GM18520 (cell line): ENCODE measurements at regions not wholly inside any gene's neighbourhood (a gene's known extent, or its start where the extent isn't known, plus 50 kb on each side); places are given as distances from the start of the nearest gene placed in this dataset.
"Not testable (repeated sequence)": the region's sequence is repeated elsewhere in the genome, so short reads cannot be mapped to it uniquely, and the experiment has no call there.

Experiments used
- ATAC-seq: cut with Tn5 transposase; IDR thresholded peaks from one replicate; pipeline ENCODE4 v1.9.1; 2021; ENCODE audit not compliant: unreplicated experiment

DNA sequence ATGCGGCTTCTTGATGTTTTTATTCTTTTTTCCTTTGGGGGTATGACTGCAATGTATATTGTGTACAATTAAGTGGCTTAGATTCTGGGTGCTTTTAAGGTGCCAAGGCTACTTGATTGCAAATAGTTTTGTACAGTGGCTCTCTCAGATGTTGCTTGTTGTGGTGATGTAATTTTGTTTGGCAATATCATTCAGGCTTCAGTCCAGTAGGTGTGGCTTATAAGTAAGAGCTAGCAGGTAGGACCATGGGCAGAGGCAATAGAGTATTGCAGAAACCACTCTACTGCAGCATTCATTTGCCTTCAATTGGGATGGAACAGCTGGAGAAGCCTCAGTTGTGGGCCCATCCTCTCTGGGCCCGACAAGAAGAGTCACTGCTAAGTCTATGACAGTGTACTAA, 407.9 kb upstream of the MAN1A1 start:
- ATAC-seq: no peak

- no peak for ATAC-seq
Observed at GRCh38 chr6:119749335-119749734, 399.8 kb upstream of the MAN1A1 start.

DNA sequence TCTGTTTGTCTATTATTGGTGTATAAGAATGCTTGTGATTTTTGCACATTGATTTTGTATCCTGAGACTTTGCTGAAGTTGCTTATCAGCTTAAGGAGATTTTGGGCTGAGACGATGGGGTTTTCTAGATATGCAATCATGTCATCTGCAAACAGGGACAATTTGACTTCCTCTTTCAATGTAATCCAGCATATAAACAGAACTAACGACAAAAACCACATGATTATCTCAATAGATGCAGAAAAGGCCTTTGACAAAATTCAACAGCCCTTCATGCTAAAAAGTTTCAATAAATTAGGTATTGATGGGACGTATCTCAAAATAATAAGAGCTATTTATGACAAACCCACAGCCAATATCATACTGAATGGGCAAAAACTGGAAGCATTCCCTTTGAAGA, 399.0 kb upstream of the MAN1A1 start:
- ATAC-seq: not testable (repeated sequence)

DNA sequence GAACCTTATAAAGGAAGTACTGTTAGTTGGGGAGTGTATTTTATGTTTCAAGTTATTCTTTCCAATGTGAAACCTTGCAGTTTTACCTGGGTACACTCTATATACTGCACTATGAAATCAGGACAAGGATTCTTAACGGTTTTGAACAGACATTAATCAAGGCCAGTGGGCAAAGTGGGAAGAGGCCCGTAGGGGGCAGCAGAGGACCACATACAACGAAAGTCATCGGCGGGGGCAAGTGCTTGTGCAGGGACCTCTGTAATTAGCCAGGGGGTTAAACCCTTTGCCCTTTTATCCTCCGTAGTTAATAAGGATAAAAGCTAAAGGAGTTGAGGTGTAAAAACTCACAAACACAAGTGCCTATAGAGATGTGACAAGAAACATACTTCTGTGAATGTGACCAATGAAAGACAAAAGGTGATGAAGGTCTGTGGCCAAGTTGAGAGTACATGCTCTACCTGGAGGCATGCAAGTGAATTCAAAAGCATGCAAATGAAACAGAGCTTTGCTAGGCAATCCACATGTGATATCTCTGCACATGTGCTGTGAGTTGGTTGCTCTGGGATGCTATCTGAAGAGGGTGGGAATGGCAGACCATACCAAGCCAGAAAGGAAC, 392.7 kb upstream of the MAN1A1 start:
- peak; percentile 42 for ATAC-seq

GRCh38 chr6:119739769-119740168, 390.2 kb upstream of the MAN1A1 start:
- no peak for ATAC-seq

GRCh38 chr6:119738425-119738824, 388.9 kb upstream of the MAN1A1 start:
- peak; percentile 40 for ATAC-seq

DNA sequence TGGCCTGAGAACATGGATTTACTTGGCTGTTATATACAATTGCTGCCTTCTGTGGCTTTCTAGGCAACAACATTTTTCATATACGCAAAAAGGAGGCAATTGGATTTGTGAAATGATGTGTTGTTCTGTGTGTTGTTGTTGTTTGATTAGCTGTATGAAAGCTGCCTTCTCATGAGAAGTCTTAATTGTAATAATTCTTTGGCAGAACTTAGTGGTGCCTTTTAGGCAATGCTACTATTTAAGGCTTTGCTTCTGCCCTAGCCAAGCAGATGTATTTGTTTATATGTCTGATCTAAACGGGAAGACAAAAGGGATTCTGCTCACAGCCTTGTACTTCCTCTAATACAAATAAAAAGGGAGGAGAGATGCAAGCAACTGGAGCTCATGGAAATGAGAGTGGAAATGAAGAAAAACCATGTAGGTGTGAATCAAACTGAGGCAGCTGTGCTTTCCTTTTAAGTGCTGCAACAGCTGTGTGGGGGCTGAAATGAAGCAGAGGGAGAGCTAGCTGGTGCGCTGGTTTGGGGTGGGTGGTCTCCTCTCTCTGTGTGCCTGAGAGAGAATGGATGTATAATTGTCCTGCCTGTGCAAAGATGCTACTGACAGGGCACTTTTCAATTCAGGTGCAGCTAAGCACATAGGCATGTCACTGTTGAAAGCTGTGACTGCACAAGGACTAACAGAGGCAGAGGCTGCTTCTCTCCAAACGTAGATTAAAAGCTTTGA, 386.9 kb upstream of the MAN1A1 start:
- ATAC-seq: no peak

DNA sequence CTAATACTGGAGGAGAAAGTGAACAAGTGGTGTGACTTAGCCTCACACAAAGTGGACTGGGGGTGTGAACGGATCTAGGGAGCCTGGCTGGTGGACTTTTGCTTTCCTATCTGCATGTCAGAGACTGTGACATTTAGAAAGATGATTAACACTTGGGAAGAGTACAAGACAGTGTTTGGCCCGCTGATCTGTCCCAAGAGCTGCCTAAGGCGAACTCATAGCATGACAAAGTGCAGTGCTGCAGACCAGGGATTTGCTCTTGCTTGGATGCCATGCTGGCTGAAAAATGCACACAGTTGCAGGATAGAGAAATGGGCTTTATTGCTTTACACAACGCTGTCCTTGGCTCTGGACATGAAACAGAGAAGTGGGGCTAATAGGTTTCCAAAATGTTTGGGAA, 386.0 kb upstream of the MAN1A1 start:
- no peak for ATAC-seq

GRCh38 chr6:119734227-119734626, 384.7 kb upstream of the MAN1A1 start:
- ATAC-seq: no peak

DNA sequence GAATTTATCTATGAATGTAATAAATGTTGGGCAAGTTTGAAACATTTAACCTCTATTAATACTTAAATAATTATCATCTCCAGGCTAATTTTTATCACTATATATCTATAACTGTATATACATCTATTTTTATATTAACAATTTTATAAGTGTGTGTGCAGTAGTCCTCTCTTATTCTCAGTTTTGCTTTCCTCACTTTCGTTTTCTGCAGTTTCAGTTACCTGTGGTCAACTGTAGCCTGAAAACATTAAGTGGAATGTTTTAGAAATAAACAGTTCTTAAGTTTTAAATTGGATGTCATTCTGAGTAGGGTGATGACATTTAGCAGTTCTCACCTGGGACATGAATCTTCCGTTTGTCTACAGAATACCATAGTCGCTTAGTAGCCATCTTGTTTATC, 379.4 kb upstream of the MAN1A1 start:
- no peak for ATAC-seq

GRCh38 chr6:119728220-119728750, 378.7 kb upstream of the MAN1A1 start:
- no peak for ATAC-seq

DNA sequence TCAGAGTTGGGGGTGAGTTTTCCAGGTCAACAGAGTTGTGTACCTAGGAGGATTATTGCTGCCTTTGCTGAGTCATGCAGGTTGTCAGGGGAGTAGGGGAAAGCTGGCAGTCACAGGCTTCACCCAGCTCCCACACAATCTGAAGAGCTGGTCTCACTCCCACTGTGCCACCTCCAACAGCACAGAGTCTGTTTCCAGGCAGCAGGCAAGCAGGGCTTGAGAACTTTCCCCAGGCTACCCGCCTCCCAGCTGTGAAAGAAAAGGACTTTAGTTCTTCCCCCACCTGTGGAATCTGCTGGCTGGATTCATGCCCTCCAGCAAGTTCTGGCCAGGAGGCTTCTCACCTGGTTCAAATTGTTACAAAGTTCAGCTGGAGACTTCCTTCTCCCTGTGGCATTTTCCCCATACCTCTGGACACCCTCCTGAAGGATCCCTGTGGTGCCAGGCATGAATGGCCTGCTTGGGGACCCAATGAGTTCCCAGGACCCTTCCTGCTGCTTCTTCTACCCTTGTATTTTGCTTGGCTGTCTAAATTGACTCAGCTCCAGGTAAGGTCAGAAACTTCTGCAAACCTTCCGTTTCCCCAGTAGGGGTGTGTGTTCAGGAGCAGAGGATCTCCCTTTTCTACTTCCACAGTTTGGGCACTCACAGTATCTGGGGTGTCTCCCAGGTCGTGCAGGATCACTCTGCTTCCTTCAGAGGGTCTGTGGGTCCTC, 378.1 kb upstream of the MAN1A1 start:
- no peak for ATAC-seq

DNA sequence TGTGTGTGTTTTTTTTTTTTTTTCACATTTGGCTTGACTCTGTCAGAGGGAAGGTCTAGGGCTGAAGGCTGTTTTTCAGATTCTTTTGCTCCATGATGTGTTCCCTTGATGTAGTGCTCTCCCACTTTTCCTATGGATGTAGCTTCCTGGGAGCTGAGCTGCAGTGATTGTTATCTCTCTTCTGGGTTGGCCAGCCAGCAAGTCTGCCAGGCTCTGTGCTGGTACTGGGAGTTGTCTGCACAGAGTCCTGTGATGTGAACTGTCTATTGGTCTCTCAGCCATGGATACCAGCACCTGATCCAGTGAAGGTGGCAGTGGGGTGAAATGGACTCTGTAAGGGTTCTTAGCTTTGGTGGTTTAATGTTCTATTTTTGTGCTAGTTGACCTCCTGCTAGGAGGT, 377.4 kb upstream of the MAN1A1 start:
- not testable (repeated sequence) for ATAC-seq

GRCh38 chr6:119726086-119726485, 376.5 kb upstream of the MAN1A1 start:
- no peak for ATAC-seq

DNA sequence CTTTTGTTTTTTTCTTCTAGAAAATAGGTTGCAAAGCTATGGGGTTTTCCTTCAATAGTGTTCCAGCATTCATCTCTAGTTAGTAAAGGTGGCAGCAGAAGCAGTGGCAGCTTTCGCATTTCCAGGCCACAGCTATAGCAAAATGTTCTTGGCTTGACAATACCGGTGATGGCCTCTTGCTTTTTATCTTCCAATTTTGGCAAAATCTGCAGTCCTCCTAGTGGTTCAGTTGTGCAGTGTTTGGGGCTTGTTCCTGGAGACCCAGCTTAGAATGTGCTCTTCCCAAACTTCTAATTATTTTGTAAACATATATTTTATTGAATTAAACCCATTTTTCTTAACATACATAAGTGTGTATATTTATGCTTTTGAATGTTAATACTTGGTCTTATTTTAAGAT, 370.6 kb upstream of the MAN1A1 start:
- ATAC-seq: no peak

- ATAC-seq: no peak
Observed at GRCh38 chr6:119717942-119718341, 368.4 kb upstream of the MAN1A1 start.

GRCh38 chr6:119716668-119717270, 367.2 kb upstream of the MAN1A1 start:
- no peak for ATAC-seq

DNA sequence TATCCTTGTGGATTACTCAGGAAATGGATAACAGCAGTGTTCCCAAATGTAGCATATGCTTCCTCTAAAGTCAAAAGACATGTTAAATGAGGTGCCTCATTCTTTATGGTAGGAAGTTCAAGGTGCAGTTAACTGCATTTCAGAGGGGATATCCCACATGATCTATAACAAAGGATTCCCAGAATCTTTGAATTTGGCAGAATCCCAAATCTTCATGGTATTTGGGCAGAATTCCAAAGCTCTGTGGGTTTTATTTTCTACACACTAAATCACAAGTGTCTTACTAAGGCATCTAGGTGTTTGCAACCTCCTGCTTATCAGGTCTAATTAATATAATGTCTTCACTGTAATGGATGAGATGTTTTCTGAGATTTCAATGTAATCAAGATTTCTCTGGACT, 364.3 kb upstream of the MAN1A1 start:
- ATAC-seq: no peak

DNA sequence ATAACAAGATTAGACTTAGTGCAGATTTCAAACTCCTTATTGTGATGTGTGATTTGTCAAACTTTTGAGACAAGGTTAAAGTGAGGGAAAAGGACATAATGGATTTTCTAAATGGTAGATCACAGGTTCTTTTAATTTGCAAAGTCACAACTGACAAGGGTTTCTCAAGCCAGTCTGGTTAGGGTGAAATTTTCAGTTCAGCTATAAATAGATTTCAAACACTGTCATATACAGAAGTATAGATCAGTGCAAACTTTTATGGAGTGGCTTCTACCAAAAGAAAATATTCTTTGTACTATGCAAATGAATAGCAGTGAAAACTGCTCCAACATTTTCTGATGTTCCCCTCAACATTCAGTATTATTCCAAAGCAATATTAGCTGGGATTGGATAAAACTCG, 337.1 kb upstream of the MAN1A1 start:
- no peak for ATAC-seq

- ATAC-seq: no peak
Observed at GRCh38 chr6:119686240-119686639, 336.7 kb upstream of the MAN1A1 start.

DNA sequence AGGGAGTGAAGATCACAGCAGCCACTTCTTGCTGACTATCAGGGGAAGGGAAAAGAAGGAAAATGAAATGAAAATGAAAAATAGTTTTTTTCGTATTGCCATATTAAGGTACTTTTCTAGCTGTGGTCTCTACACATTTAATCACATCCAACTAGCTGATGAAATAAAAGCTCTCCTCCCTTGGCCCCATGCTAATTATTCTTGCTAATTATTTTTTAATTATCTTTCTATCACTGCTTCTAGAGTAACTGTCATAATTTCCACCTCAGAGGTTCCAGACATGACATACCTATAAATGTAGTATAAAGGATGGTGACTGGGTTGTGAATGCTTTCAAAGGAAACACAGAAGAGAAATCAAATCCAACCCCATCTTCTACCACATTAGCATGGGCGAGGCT, 334.1 kb upstream of the MAN1A1 start:
- ATAC-seq: no peak

DNA sequence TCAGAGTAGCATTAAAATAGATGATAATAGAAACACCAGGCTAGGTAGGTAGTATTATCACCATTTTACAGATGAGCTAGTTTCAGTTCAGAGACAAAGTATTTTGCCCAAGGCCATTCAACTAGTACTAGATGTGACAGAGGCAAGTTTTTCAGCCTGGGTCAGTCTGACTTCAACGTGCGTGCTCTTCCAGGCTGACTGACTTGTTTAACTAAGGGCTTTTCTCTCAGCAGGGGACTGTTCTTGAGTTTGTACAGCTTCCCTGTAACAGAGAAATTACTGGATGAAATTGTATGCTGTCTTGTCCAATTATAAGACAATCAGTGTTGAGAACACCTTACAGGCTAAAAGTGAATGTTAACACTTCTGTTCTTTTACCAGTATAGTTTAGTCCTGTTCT, 333.5 kb upstream of the MAN1A1 start:
- ATAC-seq: no peak
